Natural killer cell (primary cell): ENCODE measurements at regions not wholly inside any gene's neighbourhood (a gene's known extent, or its start where the extent isn't known, plus 50 kb on each side); places are given as distances from the start of the nearest gene placed in this dataset.

ENCODE experiments used
- ATAC-seq, 3 donors: fragments of 150-1000 bp in 2 of 3; fragments of 200-7000 bp in 1 of 3; cut with Tn5 transposase; 1 replicate in 1 of 3; 2 replicates in 2 of 3; pipeline ENCODE4 v1.10.0; 2021; ENCODE audit warnings: mild to moderate bottlenecking in 2 of 3, moderate library complexity in 2 of 3
- DNase-seq, 2 donors: peaks; one replicate each; pipeline versions ENCODE4 v3.0.0 to v3.0.0-alpha.2; 2013 to 2021; ENCODE audit warnings: mixed read lengths in 1 of 2
- H3K27ac ChIP-seq: one replicate; pipeline ENCODE4 v1.5.1; 2013; ENCODE audit warnings: mild to moderate bottlenecking, low read length
- H3K27me3 ChIP-seq: one replicate; pipeline ENCODE4 v1.6.1; 2013; ENCODE audit warnings: low read length; ENCODE audit not compliant: control insufficient read depth, insufficient read depth
- H3K36me3 ChIP-seq: one replicate; pipeline ENCODE4 v1.6.1; 2013; ENCODE audit warnings: low read length; ENCODE audit not compliant: control insufficient read depth, insufficient read depth
- H3K4me1 ChIP-seq: one replicate; pipeline ENCODE4 v1.6.1; 2013; ENCODE audit warnings: low read length; ENCODE audit not compliant: control insufficient read depth, insufficient read depth
- H3K4me3 ChIP-seq: one replicate; pipeline ENCODE4 v1.5.1; 2013; ENCODE audit warnings: low read length
- H3K9me3 ChIP-seq: one replicate; pipeline ENCODE4 v1.6.1; 2013; ENCODE audit warnings: low read length; ENCODE audit not compliant: control insufficient read depth, insufficient read depth
- H3K27ac Mint-ChIP-seq, 2 donors: one replicate each; pipeline ENCODE4 v1.8.0; 2022; ENCODE audit warnings: mild to moderate bottlenecking in 2 of 2, mixed read lengths in 2 of 2, moderate library complexity in 1 of 2
- H3K27me3 Mint-ChIP-seq, 2 donors: one replicate each; pipeline ENCODE4 v1.8.0; 2022; ENCODE audit warnings: low read depth in 2 of 2, mixed read lengths in 2 of 2
- H3K36me3 Mint-ChIP-seq: one replicate; pipeline ENCODE4 v1.8.0; 2022; ENCODE audit warnings: mixed read lengths
- H3K4me1 Mint-ChIP-seq, 2 donors: one replicate each; pipeline ENCODE4 v1.8.0; 2022; ENCODE audit warnings: mixed read lengths in 2 of 2
- H3K4me3 Mint-ChIP-seq: one replicate; pipeline ENCODE4 v1.8.0; 2022; ENCODE audit warnings: mild to moderate bottlenecking, moderate library complexity, mixed read lengths
- H3K9me3 Mint-ChIP-seq, 2 donors: one replicate each; pipeline ENCODE4 v1.8.0; 2022; ENCODE audit warnings: mixed read lengths in 2 of 2
- CTCF ChIP-seq: fragments of 200-600 bp; IDR thresholded peaks from one replicate; pipeline ENCODE4 v1.8.0; 2022; ENCODE audit warnings: antibody characterized with exemption
- WGBS: methylation state at CpG from one replicate; pipeline ENCODE4 v1.1.7; 2013; ENCODE audit warnings: missing lambda C conversion rate; ENCODE audit not compliant: insufficient coverage; 5-methylcytosine and 5-hydroxymethylcytosine counted together
- intact Hi-C: fragments of 100-400 bp; cut with micrococcal nuclease; formaldehyde crosslinking; loops from one replicate; pipeline ENCODE4 v1.14.2; 2022

GRCh38 chrX:45267007-45267406 lies 66.3 kb upstream of the DIPK2B start:
- no peaks in the 10 kb centered on the region for H3K9me3 Mint-ChIP-seq
- H3K27me3 Mint-ChIP-seq, result peaks cover 2 to 60% of the 10 kb centered on the region in 2 donors
- TF ChIP-seq CTCF, result no peak
- Histone ChIP-seq H3K4me1 (no peaks in the 10 kb centered on the region), H3K36me3 (no peaks in the 10 kb centered on the region), H3K4me3 (no peak overlapping the region), H3K27ac (no peak overlapping the region), H3K9me3 (no peaks in the 10 kb centered on the region), H3K27me3 (no peaks in the 10 kb centered on the region)
- DNase-seq (no peak), ATAC-seq (no peak)
- H3K4me1 Mint-ChIP-seq, result no peaks in the 10 kb centered on the region
- no peak overlapping the region for H3K4me3 Mint-ChIP-seq
- WGBS, result no CpG with 5 or more reads among the region's 1 CpG
- H3K27ac Mint-ChIP-seq, result no peak overlapping the region
- H3K36me3 Mint-ChIP-seq, result no peaks in the 10 kb centered on the region
- intact Hi-C loops, result no loop called here

DNA sequence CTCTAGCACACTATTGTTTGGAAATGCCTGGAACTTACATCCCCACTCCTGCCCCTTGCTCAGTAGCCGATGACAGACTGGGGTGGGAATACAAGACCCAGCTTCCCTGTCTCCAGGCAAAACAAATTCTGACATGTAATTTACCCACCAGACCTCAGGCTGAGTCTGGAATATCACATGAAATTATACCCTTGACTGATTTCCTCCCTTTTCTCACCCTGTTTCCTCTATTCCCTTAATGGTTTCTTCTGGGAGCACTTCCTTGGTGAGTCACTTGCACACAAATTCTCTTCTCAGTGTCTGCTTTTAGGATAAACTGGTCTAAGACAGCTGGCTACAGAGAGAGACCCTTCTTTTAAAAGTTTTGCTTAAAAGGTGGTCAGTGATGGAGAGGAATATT lies 65.8 kb upstream of the DIPK2B start:
- Mint-ChIP-seq H3K27me3 (peaks cover 2 to 60% of the 10 kb centered on the region in 2 donors), H3K4me1 (no peaks in the 10 kb centered on the region), H3K36me3 (no peaks in the 10 kb centered on the region), H3K4me3 (no peak overlapping the region), H3K27ac (no peak overlapping the region), H3K9me3 (no peaks in the 10 kb centered on the region)
- no peaks in the 10 kb centered on the region for H3K27me3 ChIP-seq
- H3K4me3 ChIP-seq, result no peak overlapping the region
- no peaks in the 10 kb centered on the region for H3K36me3 ChIP-seq
- DNase-seq (no peak), ATAC-seq (no peak)
- TF ChIP-seq CTCF, result no peak
- WGBS, result 100% methylated on average over 1 of the region's 1 CpG
- H3K4me1 ChIP-seq, result no peaks in the 10 kb centered on the region
- H3K27ac ChIP-seq, result no peak overlapping the region
- intact Hi-C loops, result no loop called here
- no peaks in the 10 kb centered on the region for H3K9me3 ChIP-seq

GRCh38 chrX:45264865-45265264 lies 64.2 kb upstream of the DIPK2B start:
- DNase-seq, result no peak
- Mint-ChIP-seq H3K4me1 (no peaks in the 10 kb centered on the region), H3K36me3 (no peaks in the 10 kb centered on the region), H3K4me3 (no peak overlapping the region), H3K27ac (no peak overlapping the region), H3K9me3 (no peaks in the 10 kb centered on the region), H3K27me3 (peaks cover 2 to 44% of the 10 kb centered on the region in 2 donors)
- WGBS, result 92% methylated on average over 5 of the region's 7 CpGs
- H3K4me1 ChIP-seq, result no peaks in the 10 kb centered on the region
- H3K9me3 ChIP-seq, result no peaks in the 10 kb centered on the region
- intact Hi-C loops, result no loop called here
- H3K4me3 ChIP-seq, result no peak overlapping the region
- TF ChIP-seq CTCF, result no peak
- H3K36me3 ChIP-seq, result no peaks in the 10 kb centered on the region
- no peak for ATAC-seq
- no peaks in the 10 kb centered on the region for H3K27me3 ChIP-seq
- no peak overlapping the region for H3K27ac ChIP-seq

- no peaks in the 10 kb centered on the region for H3K9me3 Mint-ChIP-seq
- no peaks in the 10 kb centered on the region for H3K36me3 Mint-ChIP-seq
- no peaks in the 10 kb centered on the region for H3K36me3 ChIP-seq
- H3K27me3 ChIP-seq, result no peaks in the 10 kb centered on the region
- H3K4me3 ChIP-seq, result no peak overlapping the region
- peaks cover 0 to 29% of the 10 kb centered on the region in 2 donors for H3K27me3 Mint-ChIP-seq
- H3K4me3 Mint-ChIP-seq, result no peak overlapping the region
- intact Hi-C loops, result no loop called here
- DNase-seq (no peak), ATAC-seq (no peak)
- TF ChIP-seq CTCF, result no peak
- H3K4me1 ChIP-seq, result no peaks in the 10 kb centered on the region
- no peak overlapping the region for H3K27ac ChIP-seq
- WGBS, result no CpG with 5 or more reads among the region's 1 CpG
- H3K27ac Mint-ChIP-seq, result no peak overlapping the region
- H3K4me1 Mint-ChIP-seq, result no peaks in the 10 kb centered on the region
- no peaks in the 10 kb centered on the region for H3K9me3 ChIP-seq
Observed at GRCh38 chrX:45261471-45261870, 60.8 kb upstream of the DIPK2B start.
